Pulmonary artery endothelial cell (primary cell): ENCODE measurements at regions not wholly inside any gene's neighbourhood (a gene's known extent, or its start where the extent isn't known, plus 50 kb on each side); places are given as distances from the start of the nearest gene placed in this dataset.

ENCODE experiments used
- DNase-seq: peaks from one replicate; pipeline ENCODE4 v3.0.0-alpha.2; 2011; ENCODE audit warnings: low read depth, low spot score

GRCh38 chr1:38578271-38578951 lies 281.2 kb downstream of the RRAGC start:
- DNase-seq: no peak

GRCh38 chr1:38577937-38578270 lies 281.7 kb downstream of the RRAGC start:
- no peak for DNase-seq

- no peak for DNase-seq
Measured at GRCh38 chr1:38577385-38577784, 282.2 kb downstream of the RRAGC start.

- no peak for DNase-seq
Measured at GRCh38 chr1:38576241-38576640, 283.3 kb downstream of the RRAGC start.

GRCh38 chr1:38571726-38572125 lies 287.8 kb downstream of the RRAGC start:
- no peak for DNase-seq

- DNase-seq: no peak
Measured at GRCh38 chr1:38570657-38570975, 289.0 kb downstream of the RRAGC start.

- DNase-seq: no peak
Measured at GRCh38 chr1:38569932-38570656, 289.5 kb downstream of the RRAGC start.

- DNase-seq: no peak
Measured at GRCh38 chr1:38568061-38568857, 291.3 kb downstream of the RRAGC start.

- DNase-seq: no peak
Measured at GRCh38 chr1:38567401-38567800, 292.2 kb downstream of the RRAGC start.

GRCh38 chr1:38565020-38565491 lies 294.5 kb downstream of the RRAGC start:
- DNase-seq: no peak

GRCh38 chr1:38563942-38564735 lies 295.4 kb downstream of the RRAGC start:
- DNase-seq: no peak

- DNase-seq: no peak
Measured at GRCh38 chr1:38561725-38562124, 297.8 kb downstream of the RRAGC start.

GRCh38 chr1:38561110-38561509 lies 298.5 kb downstream of the RRAGC start:
- DNase-seq: no peak

GRCh38 chr1:38560457-38560856 lies 299.1 kb downstream of the RRAGC start:
- no peak for DNase-seq

GRCh38 chr1:38559446-38560165 lies 300.0 kb downstream of the RRAGC start:
- DNase-seq: no peak

GRCh38 chr1:38558500-38559445 lies 300.8 kb downstream of the RRAGC start:
- DNase-seq: no peak

- DNase-seq: no peak
Measured at GRCh38 chr1:38558055-38558454, 301.5 kb downstream of the RRAGC start.

- DNase-seq: no peak
Measured at GRCh38 chr1:38555594-38555993, 304.0 kb downstream of the RRAGC start.

GRCh38 chr1:38555130-38555529 lies 304.4 kb downstream of the RRAGC start:
- DNase-seq: no peak
